ENCODE measurements at regions not wholly inside any gene's neighbourhood (a gene's known extent, or its start where the extent isn't known, plus 50 kb on each side); places are given as distances from the start of the nearest gene placed in this dataset.

DNA sequence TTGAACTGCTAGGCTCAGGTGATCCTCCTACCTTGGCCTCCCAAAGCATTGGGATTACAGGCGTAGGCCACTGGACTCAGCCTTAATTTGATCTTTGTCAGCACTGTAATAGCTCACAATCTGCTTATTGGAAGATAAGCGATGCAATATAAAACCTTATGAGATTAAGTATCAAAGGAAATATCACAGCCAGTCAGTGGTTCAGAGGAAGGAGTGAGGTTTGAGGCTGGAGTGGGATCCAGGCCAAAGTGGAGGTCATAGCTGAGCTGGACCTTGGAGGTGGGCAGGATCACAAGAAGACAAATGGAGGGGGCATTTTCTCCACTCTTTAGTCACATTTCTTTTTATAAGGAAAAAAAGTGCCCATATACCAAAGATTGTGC lies 228.5 kb downstream of the RHOU start:
- Histone ChIP-seq H3K27me3 (ENCODE audit: insufficient read depth, poor library complexity, severe bottlenecking) (no peaks in the 10 kb centered on the region), H3K4me1 (ENCODE audit: insufficient read depth, poor library complexity, severe bottlenecking) (no peaks in the 10 kb centered on the region), H3K36me3 (ENCODE audit: low read depth) (no peaks in the 10 kb centered on the region), H3K4me3 (ENCODE audit: severe bottlenecking) (no peak overlapping the region), H3K27ac (ENCODE audit: poor library complexity, severe bottlenecking) (no peak overlapping the region), H3K9me3 (ENCODE audit: severe bottlenecking) (no peaks in the 10 kb centered on the region)
- ATAC-seq (ENCODE audit: low read depth) (no peak), DNase-seq (ENCODE audit: low spot score) (no peak)
- TF ChIP-seq CTCF (IDR thresholded peaks at IDR 0.05; ENCODE audit: poor library complexity, severe bottlenecking) = no peak

DNA sequence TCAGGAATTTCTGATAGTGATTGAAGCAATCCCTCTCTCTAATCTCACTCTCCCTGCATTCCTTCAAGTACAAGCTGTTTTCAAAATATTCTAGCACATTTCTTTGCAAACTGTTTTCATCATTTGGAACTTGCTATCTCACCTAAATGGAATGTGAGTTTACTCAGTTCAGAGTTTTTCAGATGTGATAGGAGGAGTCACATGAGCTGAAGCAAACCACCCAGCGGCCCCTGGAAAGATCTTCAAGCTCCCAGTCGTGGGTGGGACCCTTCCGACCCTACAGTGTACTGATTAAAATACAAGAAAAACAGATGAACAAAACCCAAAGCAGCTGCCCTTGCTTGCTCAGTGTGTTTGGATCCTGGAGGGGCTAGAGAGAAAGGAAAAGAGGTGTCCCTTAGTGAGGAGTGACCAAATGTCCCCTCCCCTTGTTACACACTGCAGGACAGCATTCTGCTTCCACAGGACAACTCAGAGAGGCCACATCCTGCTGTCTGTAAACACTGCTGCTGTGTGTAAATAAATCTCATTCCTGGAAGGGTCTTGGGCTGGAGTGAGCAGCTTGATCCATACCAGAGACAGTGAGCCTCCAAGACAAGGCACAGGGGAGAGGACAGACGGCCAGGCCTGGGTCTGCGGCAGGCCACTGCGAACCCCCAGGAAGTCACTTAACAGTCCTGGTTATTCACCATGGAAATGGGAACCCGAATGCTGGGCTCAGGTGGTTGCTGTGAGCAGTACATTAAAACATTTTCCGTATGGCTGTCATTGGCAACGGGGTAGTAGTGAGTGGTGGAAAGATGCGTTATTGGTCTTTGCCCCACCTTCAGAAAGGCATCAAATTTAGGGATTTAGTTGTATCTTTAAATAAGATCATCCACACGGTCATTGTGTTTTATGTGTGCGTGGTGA lies 229.2 kb downstream of the RHOU start:
- peak; percentile 38; the same call in 1 of the 3 replicates for ATAC-seq (ENCODE audit: low read depth)
- H3K27ac ChIP-seq (ENCODE audit: poor library complexity, severe bottlenecking) = no peak overlapping the region
- no peaks in the 10 kb centered on the region for H3K27me3 ChIP-seq (ENCODE audit: insufficient read depth, poor library complexity, severe bottlenecking)
- no peak for DNase-seq (ENCODE audit: low spot score)
- H3K4me1 ChIP-seq (ENCODE audit: insufficient read depth, poor library complexity, severe bottlenecking) = no peaks in the 10 kb centered on the region
- no peak for TF ChIP-seq CTCF (IDR thresholded peaks at IDR 0.05; ENCODE audit: poor library complexity, severe bottlenecking)
- no peaks in the 10 kb centered on the region for H3K9me3 ChIP-seq (ENCODE audit: severe bottlenecking)
- no peak overlapping the region for H3K4me3 ChIP-seq (ENCODE audit: severe bottlenecking)
- no peaks in the 10 kb centered on the region for H3K36me3 ChIP-seq (ENCODE audit: low read depth)

DNA sequence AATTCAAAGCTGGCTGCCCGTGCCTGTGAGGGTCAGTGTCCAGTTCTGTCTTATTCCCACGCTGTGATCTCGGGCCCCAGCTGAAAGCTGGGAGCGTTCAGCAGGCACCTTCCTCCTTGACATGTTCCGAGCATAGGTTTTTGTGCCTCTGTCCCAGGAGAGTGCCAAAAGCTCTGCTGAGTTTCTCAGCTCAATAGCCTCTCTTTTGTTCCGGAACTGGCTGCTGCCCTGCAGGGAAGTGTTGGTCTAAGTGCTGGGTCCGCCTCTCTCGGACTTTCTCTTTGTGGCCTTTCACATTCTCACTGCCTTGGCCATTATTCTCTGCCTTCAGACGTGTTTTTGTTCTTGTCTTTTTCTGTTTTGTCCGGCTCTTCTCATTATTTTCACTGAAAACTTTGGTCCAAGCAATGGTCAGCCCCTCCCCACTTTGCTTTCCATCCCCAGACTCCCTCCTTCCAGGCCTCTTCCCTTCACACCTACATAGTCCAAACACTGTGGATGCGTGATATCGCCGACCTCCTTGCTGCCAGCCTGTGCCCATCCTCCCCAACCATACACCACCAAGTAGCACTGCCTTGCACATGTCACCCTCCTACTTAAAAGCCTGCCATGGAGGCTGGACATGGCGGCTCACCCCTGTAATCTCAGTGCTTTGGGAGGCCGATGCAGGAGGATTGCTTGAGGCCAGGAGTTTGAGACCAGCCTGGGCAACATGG lies 233.8 kb downstream of the RHOU start:
- Histone ChIP-seq H3K27ac (ENCODE audit: poor library complexity, severe bottlenecking) (no peak overlapping the region), H3K27me3 (ENCODE audit: insufficient read depth, poor library complexity, severe bottlenecking) (no peaks in the 10 kb centered on the region), H3K4me3 (ENCODE audit: severe bottlenecking) (no peak overlapping the region), H3K9me3 (ENCODE audit: severe bottlenecking) (no peaks in the 10 kb centered on the region), H3K36me3 (ENCODE audit: low read depth) (no peaks in the 10 kb centered on the region), H3K4me1 (ENCODE audit: insufficient read depth, poor library complexity, severe bottlenecking) (no peaks in the 10 kb centered on the region)
- DNase-seq (ENCODE audit: low spot score) = no peak
- no peak for ATAC-seq (ENCODE audit: low read depth)
- TF ChIP-seq CTCF (IDR thresholded peaks at IDR 0.05; ENCODE audit: poor library complexity, severe bottlenecking) = no peak

DNA sequence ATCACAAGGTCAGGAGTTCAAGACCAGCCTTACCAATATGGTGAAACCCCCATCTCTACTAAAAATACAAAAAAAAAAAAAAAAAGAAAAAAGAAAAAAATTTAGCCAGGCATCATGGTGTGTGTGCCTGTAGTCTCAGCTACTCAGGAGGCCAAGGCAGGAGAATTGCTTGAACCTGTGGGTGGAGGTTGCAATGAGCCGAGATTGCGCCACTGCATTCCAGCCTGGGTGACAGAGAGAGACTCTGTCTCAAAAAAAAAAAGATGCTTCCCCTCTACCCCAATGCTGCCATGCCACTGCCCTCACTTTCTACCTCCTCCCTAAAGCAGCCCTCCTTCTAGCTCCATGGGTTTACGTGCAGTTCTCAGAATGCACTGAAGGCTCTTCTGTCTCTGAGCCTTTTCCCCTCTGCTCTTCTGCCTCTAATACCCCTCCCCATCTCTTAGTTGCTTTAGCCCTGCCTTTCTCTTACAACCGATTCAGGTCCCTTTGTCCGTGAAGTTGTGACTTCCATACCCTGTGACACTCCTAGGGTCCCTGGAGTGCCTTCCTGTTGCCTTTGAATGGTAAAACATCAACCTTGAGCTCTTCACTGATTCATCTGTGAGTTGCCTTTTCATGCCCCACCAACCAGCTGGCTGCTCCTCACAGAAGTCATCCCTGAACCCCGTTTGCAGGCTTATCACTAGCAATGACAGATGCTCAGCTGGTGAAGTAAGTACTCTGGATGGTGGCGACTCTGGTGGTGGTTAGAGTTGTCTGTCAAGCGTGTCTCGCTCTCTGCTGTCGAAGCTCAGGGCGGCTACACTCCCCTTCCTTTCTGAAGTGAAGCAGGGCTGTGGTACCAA lies 234.9 kb downstream of the RHOU start:
- DNase-seq (ENCODE audit: low spot score) = no peak
- no peak overlapping the region for H3K4me3 ChIP-seq (ENCODE audit: severe bottlenecking)
- no peaks in the 10 kb centered on the region for H3K4me1 ChIP-seq (ENCODE audit: insufficient read depth, poor library complexity, severe bottlenecking)
- H3K9me3 ChIP-seq (ENCODE audit: severe bottlenecking) = no peaks in the 10 kb centered on the region
- no peak for TF ChIP-seq CTCF (IDR thresholded peaks at IDR 0.05; ENCODE audit: poor library complexity, severe bottlenecking)
- no peaks in the 10 kb centered on the region for H3K36me3 ChIP-seq (ENCODE audit: low read depth)
- no peak for ATAC-seq (ENCODE audit: low read depth)
- H3K27me3 ChIP-seq (ENCODE audit: insufficient read depth, poor library complexity, severe bottlenecking) = no peaks in the 10 kb centered on the region
- H3K27ac ChIP-seq (ENCODE audit: poor library complexity, severe bottlenecking) = no peak overlapping the region

All from RWPE2 (cell line).